OCI-M1 (cell line): ENCODE measurements at regions not wholly inside any gene's neighbourhood (a gene's known extent, or its start where the extent isn't known, plus 50 kb on each side); places are given as distances from the start of the nearest gene placed in this dataset.
"Not testable (repeated sequence)": the region's sequence is repeated elsewhere in the genome, so short reads cannot be mapped to it uniquely, and the experiment has no call there.

Experiments
- DNase-seq: peaks from one replicate; lab custom pipeline; 2025; lab: John Stamatoyannopoulos, UW

GRCh38 chr9:82052081-82052480, 63.5 kb downstream of the SPATA31D1 start:
- no peak for DNase-seq

GRCh38 chr9:82054264-82055015, 65.9 kb downstream of the SPATA31D1 start:
- DNase-seq = no peak

- no peak for DNase-seq
Measured at GRCh38 chr9:82057805-82058204, 69.2 kb downstream of the SPATA31D1 start.

GRCh38 chr9:82061801-82062200, 73.2 kb downstream of the SPATA31D1 start:
- DNase-seq = not testable (repeated sequence)

GRCh38 chr9:82062245-82062644, 73.7 kb downstream of the SPATA31D1 start:
- no peak for DNase-seq

- DNase-seq = no peak
Measured at GRCh38 chr9:82073551-82074543, 85.3 kb downstream of the SPATA31D1 start.

- DNase-seq = peak; percentile 1
Measured at GRCh38 chr9:82080265-82080664, 91.7 kb downstream of the SPATA31D1 start.

- DNase-seq = no peak
Measured at GRCh38 chr9:82081496-82081895, 92.9 kb downstream of the SPATA31D1 start.

- DNase-seq = no peak
Measured at GRCh38 chr9:82082563-82082962, 94.0 kb downstream of the SPATA31D1 start.

- no peak for DNase-seq
Measured at GRCh38 chr9:82088591-82088990, 100.0 kb downstream of the SPATA31D1 start.

GRCh38 chr9:82090046-82090445, 101.5 kb downstream of the SPATA31D1 start:
- DNase-seq = no peak

- no peak for DNase-seq
Measured at GRCh38 chr9:82091100-82091499, 102.5 kb downstream of the SPATA31D1 start.

- DNase-seq = no peak
Measured at GRCh38 chr9:82091610-82092009, 103.0 kb downstream of the SPATA31D1 start.

- peak; percentile 4 for DNase-seq
Measured at GRCh38 chr9:82101475-82101874, 112.9 kb downstream of the SPATA31D1 start.

- DNase-seq = no peak
Measured at GRCh38 chr9:82104252-82104651, 115.7 kb downstream of the SPATA31D1 start.

GRCh38 chr9:82105729-82106128, 117.2 kb downstream of the SPATA31D1 start:
- DNase-seq = no peak

- DNase-seq = no peak
Measured at GRCh38 chr9:82106536-82106935, 118.0 kb downstream of the SPATA31D1 start.

- no peak for DNase-seq
Measured at GRCh38 chr9:82108474-82108873, 119.9 kb downstream of the SPATA31D1 start.

GRCh38 chr9:82108941-82109340, 120.4 kb downstream of the SPATA31D1 start:
- DNase-seq = no peak

- no peak for DNase-seq
Measured at GRCh38 chr9:82109626-82110025, 121.1 kb downstream of the SPATA31D1 start.

- DNase-seq = no peak
Measured at GRCh38 chr9:82110881-82111280, 122.3 kb downstream of the SPATA31D1 start.

GRCh38 chr9:82115331-82115730, 126.8 kb downstream of the SPATA31D1 start:
- DNase-seq = no peak

- no peak for DNase-seq
Measured at GRCh38 chr9:82115900-82116299, 127.3 kb downstream of the SPATA31D1 start.
